HEK293T (cell line): ENCODE measurements at regions not wholly inside any gene's neighbourhood (a gene's known extent, or its start where the extent isn't known, plus 50 kb on each side); places are given as distances from the start of the nearest gene placed in this dataset.

Source experiments
- CTCF ChIA-PET: fragments of 350-600 bp; formaldehyde crosslinking; extraction: SDS; loops from one replicate; lab custom pipeline; 2021; ENCODE audit warnings: antibody characterized with exemption, inconsistent platforms; lab: Yijun Ruan, JAX
- POLR2A ChIA-PET: fragments of 350-600 bp; formaldehyde crosslinking; extraction: SDS; loops from one replicate; lab custom pipeline; 2020; ENCODE audit warnings: antibody characterized with exemption, inconsistent platforms; lab: Yijun Ruan, JAX
- DNase-seq: peaks from one replicate; pipeline ENCODE4 v3.0.0; 2012; ENCODE audit warnings: mixed read lengths; ENCODE audit errors: extremely low spot score
- ARNT ChIP-seq: fragments of 450-650 bp; IDR thresholded peaks from 2 replicates; pipeline ENCODE4 v1.6.1; 2017; ENCODE audit warnings: mild to moderate bottlenecking
- BHLHE40 ChIP-seq: fragments of 450-650 bp; IDR thresholded peaks from 2 replicates; pipeline ENCODE4 v1.6.1; 2016; ENCODE audit warnings: mild to moderate bottlenecking, moderate library complexity, borderline replicate concordance
- CTBP1 ChIP-seq: fragments of 450-650 bp; IDR thresholded peaks from 2 replicates; pipeline ENCODE4 v1.6.1; 2016; ENCODE audit warnings: borderline replicate concordance
- ELF4 ChIP-seq: fragments of 450-650 bp; IDR thresholded peaks from 2 replicates; pipeline ENCODE4 v1.6.1; 2017; ENCODE audit warnings: antibody characterized with exemption
- FOXA1 ChIP-seq: fragments of 450-650 bp; IDR thresholded peaks from 2 replicates; pipeline ENCODE4 v1.6.1; 2016; ENCODE audit warnings: mild to moderate bottlenecking
- FOXK2 ChIP-seq: fragments of 450-650 bp; IDR thresholded peaks from 2 replicates; pipeline ENCODE4 v1.6.1; 2016; ENCODE audit warnings: mild to moderate bottlenecking
- FOXM1 ChIP-seq: fragments of 450-650 bp; IDR thresholded peaks from 2 replicates; pipeline ENCODE4 v1.6.1; 2017; ENCODE audit warnings: mild to moderate bottlenecking, borderline replicate concordance
- HDGF ChIP-seq: fragments of 450-650 bp; IDR thresholded peaks from 2 replicates; pipeline ENCODE4 v1.6.1; 2017; ENCODE audit warnings: antibody characterized with exemption, borderline replicate concordance
- L3MBTL2 ChIP-seq: fragments of 450-650 bp; conservative IDR thresholded peaks from 2 replicates; pipeline ENCODE4 v1.6.1; 2016; ENCODE audit warnings: mild to moderate bottlenecking
- LEF1 ChIP-seq: fragments of 450-650 bp; IDR thresholded peaks from 2 replicates; pipeline ENCODE4 v1.6.1; 2017; ENCODE audit warnings: mild to moderate bottlenecking, borderline replicate concordance
- NFRKB ChIP-seq: fragments of 450-650 bp; IDR thresholded peaks from 2 replicates; pipeline ENCODE4 v1.6.1; 2016; ENCODE audit warnings: mild to moderate bottlenecking, moderate library complexity
- PKNOX1 ChIP-seq: fragments of 450-650 bp; IDR thresholded peaks from 2 replicates; pipeline ENCODE4 v1.6.1; 2016
- SP1 ChIP-seq: fragments of 450-650 bp; IDR thresholded peaks from 2 replicates; pipeline ENCODE4 v1.6.1; 2017
- SUZ12 ChIP-seq: fragments of 450-650 bp; IDR thresholded peaks from 2 replicates; pipeline ENCODE4 v1.6.1; 2016; ENCODE audit warnings: mild to moderate bottlenecking
- TARDBP ChIP-seq: fragments of 450-650 bp; IDR thresholded peaks from 2 replicates; pipeline ENCODE4 v1.6.1; 2016
- ZNF384 ChIP-seq: fragments of 450-650 bp; IDR thresholded peaks from 2 replicates; pipeline ENCODE4 v1.6.1; 2016

DNA sequence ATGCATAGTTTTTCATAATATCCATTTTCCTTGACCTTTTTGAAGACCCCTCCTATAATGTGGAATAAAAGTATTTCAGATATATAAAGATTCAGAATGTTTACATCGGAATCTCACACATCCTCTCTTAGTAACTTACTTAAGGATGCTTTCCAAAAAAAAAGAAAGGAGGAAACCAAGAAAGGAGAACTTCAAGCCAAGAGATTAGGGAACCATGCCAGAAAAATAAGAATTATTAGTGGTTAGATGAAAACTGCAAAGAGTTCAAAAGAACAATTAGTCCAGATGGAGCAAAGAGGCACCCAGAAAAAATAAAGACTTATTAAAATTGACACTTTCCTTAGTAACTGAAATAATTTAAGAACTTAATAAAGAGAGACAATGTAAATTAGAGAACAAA lies 179.2 kb downstream of the DUSP6 start:
- TF ChIP-seq L3MBTL2, result no peak
- TF ChIP-seq ZNF384, result no peak
- no peak for TF ChIP-seq SP1
- TF ChIP-seq BHLHE40, result no peak
- ChIA-PET CTCF (interaction anchor here (1.2 kb wide), 1 partner anchor 8 kb away, joined by 3 read pairs; no protein-coding TSS in a partner anchor), POLR2A (no interaction called here)
- DNase-seq, result no peak

- POLR2A ChIA-PET, result no interaction called here
- TF ChIP-seq SP1 (no peak), LEF1 (no peak), ZNF384 (no peak), PKNOX1 (no peak), NFRKB (no peak), CTBP1 (no peak), FOXA1 (no peak), ARNT (no peak), SUZ12 (no peak), ELF4 (no peak), HDGF (no peak), FOXM1 (no peak), BHLHE40 (no peak)
- DNase-seq, result no peak
- CTCF ChIA-PET, result no interaction called here
Measured at GRCh38 chr12:89172224-89172623, 180.1 kb downstream of the DUSP6 start.

DNA sequence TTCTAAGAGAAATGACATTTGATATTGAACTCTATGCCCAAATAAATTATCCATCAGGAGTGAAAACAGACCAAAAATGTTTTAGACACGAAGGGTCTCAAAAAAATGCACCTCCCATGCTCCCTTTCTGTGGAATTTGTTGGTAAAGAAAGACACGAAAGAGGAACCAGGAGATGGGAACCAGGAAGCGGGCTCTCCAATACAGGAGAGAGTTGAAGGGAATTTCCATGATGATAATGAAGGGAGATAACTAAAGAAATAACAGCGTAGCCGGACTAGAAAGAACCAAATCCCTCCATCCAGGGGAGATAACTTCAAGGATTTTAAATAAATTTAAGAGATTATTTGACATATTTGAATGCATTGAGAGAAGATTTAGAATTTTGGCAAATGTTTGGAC lies 183.0 kb downstream of the DUSP6 start:
- CTCF ChIA-PET, result no interaction called here
- POLR2A ChIA-PET, result no interaction called here
- TF ChIP-seq LEF1 (no peak), FOXM1 (no peak), FOXK2 (no peak), SUZ12 (no peak), TARDBP (no peak)
- no peak for DNase-seq

GRCh38 chr12:89167986-89168385 lies 184.3 kb downstream of the DUSP6 start:
- DNase-seq, result no peak
- no peak for TF ChIP-seq TARDBP
- TF ChIP-seq FOXA1, result no peak
- TF ChIP-seq ARNT, result no peak
- TF ChIP-seq ELF4, result no peak
- TF ChIP-seq ZNF384, result no peak
- TF ChIP-seq CTBP1, result no peak
- ChIA-PET CTCF (no interaction called here), POLR2A (no interaction called here)

GRCh38 chr12:89166525-89166934 lies 185.8 kb downstream of the DUSP6 start:
- ChIA-PET POLR2A (no interaction called here), CTCF (no interaction called here)
- TF ChIP-seq FOXK2 (no peak), ARNT (no peak)
- DNase-seq, result no peak

- ChIA-PET CTCF (no interaction called here), POLR2A (no interaction called here)
- no peak for TF ChIP-seq ZNF384
- DNase-seq, result no peak
Measured at GRCh38 chr12:89166121-89166520, 186.2 kb downstream of the DUSP6 start.

GRCh38 chr12:89165703-89166102 lies 186.6 kb downstream of the DUSP6 start:
- POLR2A ChIA-PET, result no interaction called here
- CTCF ChIA-PET, result interaction anchor here (0.8 kb wide), 1 partner anchor 8 kb away, joined by 3 read pairs; no protein-coding TSS in a partner anchor
- DNase-seq, result no peak
- no peak for TF ChIP-seq NFRKB
- TF ChIP-seq CTBP1, result no peak
- no peak for TF ChIP-seq FOXM1
- TF ChIP-seq ELF4, result no peak
- TF ChIP-seq TARDBP, result no peak
- no peak for TF ChIP-seq LEF1
- TF ChIP-seq SP1, result no peak
- no peak for TF ChIP-seq L3MBTL2

DNA sequence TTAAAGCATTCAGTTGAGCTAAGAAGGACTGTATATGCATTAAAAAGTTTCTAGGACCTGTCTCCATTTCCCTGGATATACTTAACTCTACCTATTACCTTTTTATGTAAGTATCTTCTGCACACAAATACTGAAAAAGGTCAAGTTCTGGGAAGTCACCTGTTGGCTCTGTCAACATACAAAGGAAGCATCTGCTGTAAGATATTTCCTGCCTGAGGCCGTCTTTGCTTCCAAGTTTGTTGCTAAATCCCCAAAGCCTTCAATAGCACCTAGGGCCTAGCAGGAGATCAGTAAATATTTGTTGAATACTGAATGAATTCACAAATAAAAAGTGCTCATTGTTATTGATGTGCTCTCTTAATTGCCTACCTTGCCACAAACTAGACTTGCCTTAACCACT lies 188.4 kb downstream of the DUSP6 start:
- no peak for DNase-seq
- ChIA-PET CTCF (interaction anchor here (0.6 kb wide), 1 partner anchor 48 kb away, joined by 3 read pairs; no protein-coding TSS in a partner anchor), POLR2A (no interaction called here)
- no peak for TF ChIP-seq ARNT
- TF ChIP-seq SP1, result no peak
- no peak for TF ChIP-seq HDGF
- TF ChIP-seq L3MBTL2, result no peak
- TF ChIP-seq FOXA1, result no peak
- no peak for TF ChIP-seq ELF4

DNA sequence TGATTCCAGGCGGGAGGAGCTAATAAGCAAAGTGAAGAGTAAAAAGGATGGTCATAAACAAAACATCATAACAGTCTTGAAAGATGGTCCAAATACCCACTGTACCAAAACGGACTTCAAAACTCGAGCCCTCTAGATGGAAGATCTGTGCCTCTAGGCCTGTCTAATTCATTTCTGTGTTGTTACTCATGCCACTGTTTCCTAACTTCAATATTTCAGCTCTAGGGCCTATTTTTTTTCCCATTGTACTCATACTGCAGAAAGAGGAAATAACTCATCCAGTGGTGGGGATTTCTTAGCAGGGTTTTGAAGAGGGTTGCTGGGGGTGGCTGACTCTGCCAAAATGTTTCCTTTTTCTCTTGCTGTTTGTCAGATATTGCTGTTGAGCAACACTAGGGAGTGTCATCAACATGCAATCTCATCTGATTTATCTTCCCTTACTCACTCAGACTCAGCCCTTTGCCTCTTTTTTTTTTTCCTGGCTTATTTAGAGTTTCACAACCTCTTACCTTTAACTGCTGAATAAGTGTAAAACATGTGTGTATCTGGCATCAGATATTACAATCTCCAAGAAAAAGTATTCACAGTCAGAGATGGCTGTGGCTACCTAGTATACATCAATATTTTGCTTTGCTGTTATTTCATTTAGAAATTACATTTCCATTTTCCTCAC lies 189.6 kb downstream of the DUSP6 start:
- TF ChIP-seq HDGF (no peak), L3MBTL2 (no peak), ZNF384 (no peak), SP1 (no peak), CTBP1 (no peak), PKNOX1 (no peak), ELF4 (no peak), BHLHE40 (no peak), FOXA1 (no peak), FOXM1 (no peak), NFRKB (no peak), FOXK2 (no peak), LEF1 (no peak), SUZ12 (no peak), TARDBP (no peak), ARNT (no peak)
- no peak for DNase-seq
- ChIA-PET CTCF (interaction anchor here (1.0 kb wide), 1 partner anchor 11 kb away, joined by 3 read pairs; no protein-coding TSS in a partner anchor), POLR2A (interaction anchor here (0.8 kb wide), 1 partner anchor 105 kb away, joined by 3 read pairs; no protein-coding TSS in a partner anchor)
